Adipocyte (in vitro differentiated cells): ENCODE measurements at regions not wholly inside any gene's neighbourhood (a gene's known extent, or its start where the extent isn't known, plus 50 kb on each side); places are given as distances from the start of the nearest gene placed in this dataset.

Experiments used
- DNase-seq: peaks from one replicate; pipeline ENCODE4 v3.0.0-alpha.2; 2015; ENCODE audit warnings: low read depth
- H3K27me3 ChIP-seq: replicated peaks from 2 replicates; pipeline ENCODE4 v1.7.0; 2013; ENCODE audit warnings: mild to moderate bottlenecking, low read length, moderate library complexity; ENCODE audit not compliant: control insufficient read depth, insufficient read depth
- H3K36me3 ChIP-seq: 2 replicates; pipeline ENCODE4 v1.7.0; 2013; ENCODE audit warnings: low read length, mild to moderate bottlenecking, moderate library complexity; ENCODE audit not compliant: control insufficient read depth, insufficient read depth, severe bottlenecking
- H3K4me1 ChIP-seq: 2 replicates; pipeline ENCODE4 v1.7.0; 2013; ENCODE audit warnings: mild to moderate bottlenecking, low read length, moderate library complexity; ENCODE audit not compliant: control insufficient read depth, insufficient read depth
- H3K4me3 ChIP-seq: 2 replicates; pipeline ENCODE4 v1.7.0; 2013; ENCODE audit warnings: mild to moderate bottlenecking, low read length, moderate library complexity
- H3K9ac ChIP-seq: 2 replicates; pipeline ENCODE4 v1.7.0; 2013; ENCODE audit warnings: mild to moderate bottlenecking, low read length, moderate library complexity
- H3K9me3 ChIP-seq: 2 replicates; pipeline ENCODE4 v1.7.0; 2013; ENCODE audit warnings: mild to moderate bottlenecking, low read length, moderate library complexity; ENCODE audit not compliant: control insufficient read depth

GRCh38 chr6:155955038-155955437, 499.4 kb upstream of the NOX3 start:
- Histone ChIP-seq H3K9ac (no peak overlapping the region), H3K4me1 (no peaks in the 10 kb centered on the region), H3K36me3 (no peaks in the 10 kb centered on the region), H3K4me3 (no peak overlapping the region), H3K27me3 (no peaks in the 10 kb centered on the region), H3K9me3 (peaks cover 14% of the 10 kb centered on the region)
- DNase-seq: no peak

- no peak for DNase-seq
- no peaks in the 10 kb centered on the region for H3K36me3 ChIP-seq
Measured at GRCh38 chr6:155954149-155954548, 498.5 kb upstream of the NOX3 start.

DNA sequence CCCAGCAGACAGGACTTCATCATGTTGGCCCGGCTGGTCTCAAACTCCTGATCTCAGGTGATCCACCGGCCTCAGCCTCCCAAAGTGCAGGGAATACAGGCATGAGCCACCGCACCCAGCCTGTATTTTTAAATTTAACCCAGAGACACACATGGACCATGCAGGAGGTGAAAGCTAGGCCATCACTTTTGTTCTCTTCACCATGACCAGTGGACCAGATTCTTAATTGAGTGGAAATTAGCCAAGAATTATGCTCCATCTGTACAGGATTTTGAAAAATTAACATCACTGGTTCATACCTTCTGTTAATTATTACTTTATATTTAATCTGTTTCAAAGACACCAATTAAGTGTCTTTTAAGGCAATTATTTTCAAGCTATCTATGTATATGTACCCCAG, 493.6 kb upstream of the NOX3 start:
- no peak for DNase-seq
- Histone ChIP-seq H3K36me3 (no peaks in the 10 kb centered on the region), H3K4me3 (no peak overlapping the region), H3K9me3 (peaks cover 19% of the 10 kb centered on the region), H3K27me3 (no peaks in the 10 kb centered on the region), H3K9ac (no peak overlapping the region), H3K4me1 (no peaks in the 10 kb centered on the region)

More at GRCh38 chr6:155954149-155954548, 498.5 kb upstream of the NOX3 start:
- H3K9me3 ChIP-seq: peaks cover 14% of the 10 kb centered on the region
- H3K9ac ChIP-seq: no peak overlapping the region
- H3K27me3 ChIP-seq: no peaks in the 10 kb centered on the region
- H3K4me3 ChIP-seq: no peak overlapping the region
- H3K4me1 ChIP-seq: no peaks in the 10 kb centered on the region

GRCh38 chr6:155946860-155947259, 491.2 kb upstream of the NOX3 start:
- Histone ChIP-seq H3K4me1 (no peaks in the 10 kb centered on the region), H3K9ac (no peak overlapping the region), H3K36me3 (no peaks in the 10 kb centered on the region), H3K27me3 (no peaks in the 10 kb centered on the region), H3K4me3 (no peak overlapping the region), H3K9me3 (peaks cover 15% of the 10 kb centered on the region)
- DNase-seq: no peak

- peaks cover 19% of the 10 kb centered on the region for H3K9me3 ChIP-seq
- H3K4me1 ChIP-seq: no peaks in the 10 kb centered on the region
- DNase-seq: no peak
- H3K4me3 ChIP-seq: no peak overlapping the region
- no peaks in the 10 kb centered on the region for H3K36me3 ChIP-seq
- H3K27me3 ChIP-seq: no peaks in the 10 kb centered on the region
- H3K9ac ChIP-seq: no peak overlapping the region
Measured at GRCh38 chr6:155943635-155944034, 488.0 kb upstream of the NOX3 start.

GRCh38 chr6:155939253-155939652, 483.6 kb upstream of the NOX3 start:
- H3K36me3 ChIP-seq: no peaks in the 10 kb centered on the region
- DNase-seq: no peak
- no peak overlapping the region for H3K9ac ChIP-seq
- H3K4me3 ChIP-seq: no peak overlapping the region
- H3K9me3 ChIP-seq: peaks cover 8% of the 10 kb centered on the region
- no peaks in the 10 kb centered on the region for H3K4me1 ChIP-seq
- no peaks in the 10 kb centered on the region for H3K27me3 ChIP-seq

GRCh38 chr6:155936551-155936950, 480.9 kb upstream of the NOX3 start:
- Histone ChIP-seq H3K27me3 (no peaks in the 10 kb centered on the region), H3K9me3 (peaks cover 16% of the 10 kb centered on the region), H3K4me3 (no peak overlapping the region), H3K4me1 (no peaks in the 10 kb centered on the region), H3K36me3 (no peaks in the 10 kb centered on the region), H3K9ac (no peak overlapping the region)
- peak; percentile 25 for DNase-seq

GRCh38 chr6:155936127-155936526, 480.5 kb upstream of the NOX3 start:
- H3K4me3 ChIP-seq: no peak overlapping the region
- no peaks in the 10 kb centered on the region for H3K4me1 ChIP-seq
- no peaks in the 10 kb centered on the region for H3K36me3 ChIP-seq
- peaks cover 13% of the 10 kb centered on the region for H3K9me3 ChIP-seq
- peak; percentile 1 for DNase-seq
- H3K27me3 ChIP-seq: no peaks in the 10 kb centered on the region
- no peak overlapping the region for H3K9ac ChIP-seq

DNA sequence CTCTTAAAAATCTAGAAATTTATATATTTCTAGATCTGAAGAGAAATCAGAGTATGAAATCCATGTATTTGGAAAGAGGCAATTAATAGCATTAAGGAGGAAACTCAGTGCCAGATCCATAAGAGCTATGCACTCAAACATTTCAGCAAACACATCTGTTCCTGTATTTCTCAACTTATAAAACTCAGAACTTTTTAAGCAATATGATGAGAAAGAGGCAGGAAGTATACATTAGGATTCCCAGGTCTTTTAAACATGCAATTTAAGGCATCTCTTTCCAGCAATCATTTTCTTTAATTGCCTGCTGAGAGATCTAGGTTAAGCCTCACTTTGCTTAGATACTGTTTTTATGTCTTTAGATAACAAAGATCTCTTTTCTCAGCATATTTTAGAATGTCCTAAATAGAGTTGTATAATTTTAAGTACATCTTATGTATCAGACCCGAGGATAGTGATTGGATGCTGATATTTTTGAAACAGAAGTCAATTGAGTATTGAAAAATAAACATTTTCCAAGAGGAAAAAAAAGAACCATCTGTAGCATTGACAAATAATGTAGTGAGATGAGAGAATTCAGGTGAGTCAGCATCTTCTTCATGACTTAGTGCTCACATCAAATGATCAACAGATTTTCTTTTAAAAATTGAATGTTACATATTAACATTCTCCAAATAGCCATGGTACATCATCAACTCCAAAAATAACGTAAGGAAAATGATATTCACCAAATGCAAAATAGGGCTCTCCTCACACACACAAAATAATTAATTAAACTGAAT, 461.4 kb upstream of the NOX3 start:
- Histone ChIP-seq H3K4me3 (no peak overlapping the region), H3K9me3 (peaks cover 34% of the 10 kb centered on the region), H3K9ac (no peak overlapping the region), H3K4me1 (no peaks in the 10 kb centered on the region), H3K27me3 (no peaks in the 10 kb centered on the region), H3K36me3 (no peaks in the 10 kb centered on the region)
- no peak for DNase-seq

- H3K9me3 ChIP-seq: peaks cover 21% of the 10 kb centered on the region
- DNase-seq: no peak
- no peak overlapping the region for H3K9ac ChIP-seq
- no peaks in the 10 kb centered on the region for H3K36me3 ChIP-seq
- H3K27me3 ChIP-seq: no peaks in the 10 kb centered on the region
- H3K4me3 ChIP-seq: no peak overlapping the region
- H3K4me1 ChIP-seq: no peaks in the 10 kb centered on the region
Measured at GRCh38 chr6:155915651-155916050, 460.0 kb upstream of the NOX3 start.

GRCh38 chr6:155913816-155914215, 458.2 kb upstream of the NOX3 start:
- no peak overlapping the region for H3K9ac ChIP-seq
- no peaks in the 10 kb centered on the region for H3K4me1 ChIP-seq
- H3K36me3 ChIP-seq: no peaks in the 10 kb centered on the region
- DNase-seq: no peak
- H3K27me3 ChIP-seq: no peaks in the 10 kb centered on the region
- no peak overlapping the region for H3K4me3 ChIP-seq
- peaks cover 11% of the 10 kb centered on the region for H3K9me3 ChIP-seq

GRCh38 chr6:155909710-155910109, 454.1 kb upstream of the NOX3 start:
- no peaks in the 10 kb centered on the region for H3K4me1 ChIP-seq
- H3K36me3 ChIP-seq: no peaks in the 10 kb centered on the region
- no peaks in the 10 kb centered on the region for H3K27me3 ChIP-seq
- DNase-seq: no peak
- no peak overlapping the region for H3K9ac ChIP-seq
- peaks cover 9% of the 10 kb centered on the region for H3K9me3 ChIP-seq
- no peak overlapping the region for H3K4me3 ChIP-seq
